GM23248 (cell line): ENCODE measurements at regions not wholly inside any gene's neighbourhood (a gene's known extent, or its start where the extent isn't known, plus 50 kb on each side); places are given as distances from the start of the nearest gene placed in this dataset.
"Not testable (repeated sequence)": the region's sequence is repeated elsewhere in the genome, so short reads cannot be mapped to it uniquely, and the experiment has no call there.

ENCODE experiments used
- DNase-seq: peaks from one replicate; pipeline ENCODE4 v3.0.0-alpha.2; 2015
- H2AFZ ChIP-seq: fragments of 200-600 bp; sonication (generic); 2 replicates; pipeline ENCODE4 v1.6.1; 2016; ENCODE audit warnings: antibody characterized with exemption
- H3F3A ChIP-seq: fragments of 200-600 bp; sonication (generic); 2 replicates; pipeline ENCODE4 v1.6.1; 2016; ENCODE audit warnings: mild to moderate bottlenecking, antibody characterized with exemption, mixed run types; ENCODE audit not compliant: insufficient read depth
- H3K27ac ChIP-seq: fragments of 200-600 bp; sonication (generic); 2 replicates; pipeline ENCODE4 v1.5.1; 2016; ENCODE audit warnings: mild to moderate bottlenecking
- H3K27me3 ChIP-seq: fragments of 200-600 bp; sonication (generic); replicated peaks from 2 replicates; pipeline ENCODE4 v1.6.1; 2016; ENCODE audit warnings: mild to moderate bottlenecking; ENCODE audit not compliant: insufficient read depth
- H3K36me3 ChIP-seq: fragments of 200-600 bp; sonication (generic); 2 replicates; pipeline ENCODE4 v1.6.1; 2016; ENCODE audit warnings: low read depth, mild to moderate bottlenecking
- H3K4me1 ChIP-seq: fragments of 200-600 bp; sonication (generic); 2 replicates; pipeline ENCODE4 v1.6.1; 2016; ENCODE audit warnings: mild to moderate bottlenecking; ENCODE audit not compliant: insufficient read depth
- H3K4me2 ChIP-seq: fragments of 200-600 bp; sonication (generic); one replicate; pipeline ENCODE4 v1.6.1; 2016; ENCODE audit warnings: mild to moderate bottlenecking; ENCODE audit not compliant: unreplicated experiment
- H3K4me3 ChIP-seq: fragments of 200-600 bp; sonication (generic); 2 replicates; pipeline ENCODE4 v1.5.1; 2016; ENCODE audit warnings: mild to moderate bottlenecking
- H3K79me2 ChIP-seq: fragments of 200-600 bp; sonication (generic); 2 replicates; pipeline ENCODE4 v1.6.1; 2016; ENCODE audit warnings: mild to moderate bottlenecking; ENCODE audit not compliant: insufficient read depth
- H3K9ac ChIP-seq: fragments of 200-600 bp; sonication (generic); 2 replicates; pipeline ENCODE4 v1.6.1; 2016; ENCODE audit warnings: mild to moderate bottlenecking
- H3K9me2 ChIP-seq: fragments of 200-600 bp; sonication (generic); 2 replicates; pipeline ENCODE4 v1.6.1; 2016; ENCODE audit warnings: mixed run types, mild to moderate bottlenecking, moderate library complexity; ENCODE audit not compliant: insufficient read depth
- H3K9me3 ChIP-seq: fragments of 200-600 bp; sonication (generic); one replicate; pipeline ENCODE4 v1.6.1; 2017; ENCODE audit warnings: low read depth
- H4K20me1 ChIP-seq: fragments of 200-600 bp; sonication (generic); 2 replicates; pipeline ENCODE4 v1.6.0; 2016; ENCODE audit not compliant: insufficient read depth
- EZH2 ChIP-seq: fragments of 200-600 bp; sonication (generic); IDR thresholded peaks from 2 replicates; pipeline ENCODE4 v1.6.1; 2018; ENCODE audit warnings: antibody characterized with exemption, mild to moderate bottlenecking; ENCODE audit not compliant: insufficient read depth, poor library complexity, severe bottlenecking
- EZH2phosphoT487 ChIP-seq: fragments of 200-600 bp; sonication (generic); IDR thresholded peaks from 2 replicates; pipeline ENCODE4 v1.6.1; 2018; ENCODE audit warnings: antibody characterized with exemption, moderate library complexity, mild to moderate bottlenecking, low read depth; ENCODE audit not compliant: insufficient read depth
- WGBS, 2 experiments: methylation state at CpG; one replicate each; pipeline ENCODE4 v1.1.6; 2015 to 2017; ENCODE audit warnings: low lambda C conversion rate in 2 of 2, low coverage in 1 of 2; ENCODE audit errors: missing lambda C conversion rate in 2 of 2; 5-methylcytosine and 5-hydroxymethylcytosine counted together
- in situ Hi-C: fragments of 300-500 bp; cut with MboI; formaldehyde crosslinking; loops from 2 replicates; pipeline ENCODE4 v1.15.0; 2020

- Histone ChIP-seq H3F3A (no peaks in the 10 kb centered on the region), H4K20me1 (no peaks in the 10 kb centered on the region), H3K9me3 (no peaks in the 10 kb centered on the region), H3K4me3 (no peak overlapping the region), H3K79me2 (no peaks in the 10 kb centered on the region), H3K27ac (no peak overlapping the region), H3K4me2 (no peak overlapping the region), H3K9ac (no peak overlapping the region), H2AFZ (no peak overlapping the region), H3K4me1 (no peaks in the 10 kb centered on the region), H3K9me2 (no peaks in the 10 kb centered on the region), H3K27me3 (peaks cover 13% of the 10 kb centered on the region; the same call in 1 of the 2 replicates), H3K36me3 (no peaks in the 10 kb centered on the region)
- DNase-seq = peak; percentile 59
- TF ChIP-seq EZH2phosphoT487 (no peak), EZH2 (no peak)
- in situ Hi-C loops = loop anchor here (25.0 kb wide), 1 partner anchor 1112 kb away; no protein-coding TSS in a partner anchor
- 15 to 19% methylated on average over 1 of the region's 1 CpG for WGBS, 2 experiments
Measured at GRCh38 chr7:82598958-82599357, 155.4 kb upstream of the CACNA2D1 start.

- WGBS, 2 experiments = 89 to 90% methylated on average over 3 of the region's 3 CpGs
- not testable (repeated sequence) for H3F3A ChIP-seq, DNase-seq, H2AFZ ChIP-seq, H4K20me1 ChIP-seq, H3K9ac ChIP-seq, H3K27ac ChIP-seq, H3K9me3 ChIP-seq, H3K4me3 ChIP-seq, H3K79me2 ChIP-seq, H3K4me1 ChIP-seq, H3K9me2 ChIP-seq, H3K36me3 ChIP-seq, H3K4me2 ChIP-seq
- in situ Hi-C loops = loop anchor here (25.0 kb wide), 1 partner anchor 1108 kb away; no protein-coding TSS in a partner anchor
- H3K27me3 ChIP-seq = peaks cover 13% of the 10 kb centered on the region; the same call in 1 of the 2 replicates
Measured at GRCh38 chr7:82595795-82596194, 152.2 kb upstream of the CACNA2D1 start.

- H3K4me2 ChIP-seq = no peak overlapping the region
- H3K36me3 ChIP-seq = no peaks in the 10 kb centered on the region
- no peak overlapping the region for H2AFZ ChIP-seq
- peaks cover 7% of the 10 kb centered on the region; the same call in 1 of the 2 replicates for H3K27me3 ChIP-seq
- no peak for TF ChIP-seq EZH2phosphoT487
- no peak for TF ChIP-seq EZH2
- DNase-seq = no peak
- in situ Hi-C loops = loop anchor here (25.0 kb wide), 1 partner anchor 1108 kb away; no protein-coding TSS in a partner anchor
- no peak overlapping the region for H3K27ac ChIP-seq
- no peaks in the 10 kb centered on the region for H3K9me3 ChIP-seq
- no peak overlapping the region for H3K4me3 ChIP-seq
- no peaks in the 10 kb centered on the region for H4K20me1 ChIP-seq
- no peaks in the 10 kb centered on the region for H3K4me1 ChIP-seq
- no peaks in the 10 kb centered on the region for H3K9me2 ChIP-seq
- no peaks in the 10 kb centered on the region for H3F3A ChIP-seq
- no peak overlapping the region for H3K9ac ChIP-seq
- no peaks in the 10 kb centered on the region for H3K79me2 ChIP-seq
Measured at GRCh38 chr7:82595176-82595575, 151.6 kb upstream of the CACNA2D1 start.

GRCh38 chr7:82594665-82595064 is 151.1 kb upstream of the CACNA2D1 start:
- Histone ChIP-seq H3K9ac (no peak overlapping the region), H3K4me3 (no peak overlapping the region), H3K9me2 (no peaks in the 10 kb centered on the region), H3F3A (no peaks in the 10 kb centered on the region), H4K20me1 (no peaks in the 10 kb centered on the region), H2AFZ (no peak overlapping the region), H3K9me3 (no peaks in the 10 kb centered on the region), H3K4me2 (no peak overlapping the region), H3K4me1 (no peaks in the 10 kb centered on the region), H3K79me2 (no peaks in the 10 kb centered on the region), H3K27me3 (peaks cover 4% of the 10 kb centered on the region; the same call in 1 of the 2 replicates), H3K27ac (no peak overlapping the region), H3K36me3 (no peaks in the 10 kb centered on the region)
- in situ Hi-C loops = loop anchor here (25.0 kb wide), 1 partner anchor 1107 kb away; no protein-coding TSS in a partner anchor
- no peak for DNase-seq
- TF ChIP-seq EZH2phosphoT487 = no peak
- TF ChIP-seq EZH2 = no peak
- WGBS, 2 experiments = 73 to 74% methylated on average over 6 of the region's 6 CpGs

- in situ Hi-C loops = loop anchor here (25.0 kb wide), 1 partner anchor 1106 kb away; no protein-coding TSS in a partner anchor
- Histone ChIP-seq H3K9me2 (no peaks in the 10 kb centered on the region), H3K36me3 (no peaks in the 10 kb centered on the region), H3K4me1 (no peaks in the 10 kb centered on the region), H2AFZ (no peak overlapping the region), H3K27ac (no peak overlapping the region), H3K27me3 (peaks cover 4% of the 10 kb centered on the region; the same call in 1 of the 2 replicates), H3K4me3 (no peak overlapping the region), H3F3A (no peaks in the 10 kb centered on the region), H4K20me1 (no peaks in the 10 kb centered on the region), H3K4me2 (no peak overlapping the region), H3K9me3 (no peaks in the 10 kb centered on the region), H3K79me2 (no peaks in the 10 kb centered on the region), H3K9ac (no peak overlapping the region)
- DNase-seq = no peak
- WGBS, 2 experiments = 82 to 83% methylated on average over 3 of the region's 3 CpGs
- TF ChIP-seq EZH2 = no peak
- no peak for TF ChIP-seq EZH2phosphoT487
Measured at GRCh38 chr7:82593780-82594179, 150.2 kb upstream of the CACNA2D1 start.
